AG08395 (cell line): ENCODE measurements at regions not wholly inside any gene's neighbourhood (a gene's known extent, or its start where the extent isn't known, plus 50 kb on each side); places are given as distances from the start of the nearest gene placed in this dataset.
A peak's percentile ranks its signal among the peaks of the same experiment; 100 is the strongest.

Experiments
- DNase-seq: peaks from one replicate; pipeline ENCODE4 v3.0.0; 2012; ENCODE audit warnings: mixed read lengths, low spot score

- no peak for DNase-seq
These were observed 398.4 kb downstream of the CTTN start for GRCh38 chr11:70796648-70797227.

- DNase-seq = no peak
These were observed 400.0 kb downstream of the CTTN start for GRCh38 chr11:70798296-70798695.

DNA sequence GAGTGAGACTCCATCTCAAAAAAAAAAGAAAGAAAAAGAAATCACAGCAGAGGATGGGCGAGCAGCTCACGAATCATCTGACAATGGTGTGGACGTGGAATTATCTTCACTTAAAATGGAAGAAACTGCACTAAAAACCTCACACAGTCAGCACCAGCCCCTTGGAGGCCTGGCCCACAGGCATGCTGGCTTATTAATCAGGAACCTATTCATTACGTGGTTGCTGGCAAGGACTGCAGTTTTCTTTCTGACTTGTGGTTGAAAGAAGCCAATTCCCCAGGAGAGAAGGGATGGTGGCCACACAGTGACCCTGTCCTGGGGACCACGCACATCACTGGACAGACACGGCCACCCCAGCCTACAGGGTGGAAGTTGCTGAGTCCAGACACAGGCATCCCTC is 401.1 kb downstream of the CTTN start:
- DNase-seq = peak; percentile 58

- DNase-seq = no peak
These were observed 403.9 kb downstream of the CTTN start for GRCh38 chr11:70802185-70802584.

- DNase-seq = no peak
These were observed 406.0 kb downstream of the CTTN start for GRCh38 chr11:70804139-70804837.

DNA sequence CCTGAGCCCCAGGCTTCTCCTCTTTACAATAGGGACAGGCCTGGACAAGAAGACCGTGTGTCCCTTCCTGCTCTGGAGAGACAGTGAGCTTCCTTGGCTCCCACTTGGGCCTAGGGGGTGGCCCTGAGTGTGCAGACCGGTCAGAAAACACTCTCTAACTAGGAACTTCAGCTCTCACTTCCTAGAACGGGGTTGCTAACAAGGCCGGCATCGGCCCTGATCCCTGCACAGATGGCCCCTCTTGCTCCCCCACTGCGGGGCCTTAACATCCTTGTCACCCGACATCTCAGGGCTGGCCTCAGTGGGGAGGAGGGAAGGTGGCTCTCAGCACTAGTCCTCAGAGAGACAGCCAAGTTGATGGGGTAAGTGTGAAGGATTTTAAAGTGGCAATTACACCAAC is 406.9 kb downstream of the CTTN start:
- no peak for DNase-seq

- DNase-seq = no peak
These were observed 407.6 kb downstream of the CTTN start for GRCh38 chr11:70805971-70806370.

- no peak for DNase-seq
These were observed 408.3 kb downstream of the CTTN start for GRCh38 chr11:70806461-70807194.

DNA sequence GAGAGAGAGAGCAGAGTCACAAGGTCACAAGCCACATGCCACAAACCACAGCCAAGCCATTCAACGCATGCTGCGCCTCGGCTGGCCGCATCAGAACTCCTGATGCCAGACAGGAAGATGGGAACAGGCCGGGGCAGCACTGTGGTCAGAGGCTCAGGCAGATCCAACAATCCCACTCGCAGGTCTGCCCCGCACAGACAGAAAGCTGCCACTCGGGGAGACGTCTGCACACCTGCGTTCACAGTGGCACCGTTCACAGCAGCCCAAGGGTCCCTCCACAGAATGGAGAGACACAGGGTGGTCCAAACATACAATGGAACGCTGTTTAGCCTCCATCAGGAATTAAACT is 408.8 kb downstream of the CTTN start:
- DNase-seq = no peak

GRCh38 chr11:70808686-70809375 is 410.5 kb downstream of the CTTN start:
- DNase-seq = no peak

GRCh38 chr11:70810133-70810532 is 411.8 kb downstream of the CTTN start:
- no peak for DNase-seq

- no peak for DNase-seq
These were observed 412.4 kb downstream of the CTTN start for GRCh38 chr11:70810681-70811080.

GRCh38 chr11:70811483-70811882 is 413.2 kb downstream of the CTTN start:
- no peak for DNase-seq

DNA sequence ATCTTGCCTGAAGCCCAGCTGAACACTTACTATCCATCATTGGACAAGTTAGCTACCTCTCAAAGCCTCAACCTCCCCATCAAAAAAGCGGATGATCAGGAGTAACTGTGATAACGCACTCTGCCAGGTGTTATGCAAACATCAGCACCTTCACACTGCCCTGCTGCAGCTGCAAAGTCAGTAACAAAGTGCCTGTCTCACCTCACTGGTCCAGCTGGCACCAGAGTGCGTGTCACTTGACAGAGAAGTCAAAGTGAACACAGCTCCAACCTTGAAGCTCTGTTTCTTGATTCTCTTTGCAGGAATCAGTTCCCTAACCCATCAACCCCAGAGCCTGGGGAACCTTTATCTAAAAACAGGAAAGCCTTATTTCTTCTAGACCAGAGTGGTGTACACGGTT is 413.6 kb downstream of the CTTN start:
- no peak for DNase-seq

DNA sequence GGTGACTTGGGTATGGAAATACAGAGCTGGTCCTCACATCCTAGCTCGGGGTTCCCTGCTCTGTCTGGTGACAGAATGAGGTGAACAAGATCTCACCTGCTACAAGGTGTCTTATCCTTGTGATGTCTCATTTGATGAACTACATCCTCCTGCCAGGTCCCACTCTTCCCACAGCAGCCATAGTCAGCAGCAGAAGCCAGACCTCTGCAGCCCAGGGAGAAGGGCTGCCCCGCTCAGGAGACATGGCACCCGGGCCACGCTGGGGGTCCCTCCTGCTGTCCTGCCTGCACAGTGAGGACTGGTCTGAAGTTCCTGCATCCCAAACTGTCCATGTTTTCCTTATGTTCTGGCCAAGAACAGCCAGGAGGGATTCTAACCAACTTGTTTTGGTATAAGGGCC is 414.1 kb downstream of the CTTN start:
- no peak for DNase-seq

DNA sequence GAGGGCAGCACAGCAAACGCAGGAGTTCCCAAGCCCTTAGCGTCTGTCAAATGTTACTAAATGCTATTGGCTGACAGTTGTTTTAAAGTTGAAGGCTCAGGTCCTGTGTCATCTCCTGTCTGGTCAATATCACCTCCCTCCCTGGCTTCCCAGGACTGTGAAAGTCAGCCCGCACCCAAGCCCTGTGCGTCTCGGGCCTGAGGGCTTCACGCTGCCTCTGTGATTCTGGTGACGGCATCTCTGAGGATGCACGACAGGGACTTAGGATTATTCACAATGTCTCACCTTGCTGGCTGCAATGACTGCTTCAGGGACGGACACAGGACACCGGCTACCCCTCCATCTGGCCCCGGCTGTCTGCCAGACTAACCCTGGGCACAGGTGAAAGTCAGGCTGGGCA is 415.3 kb downstream of the CTTN start:
- DNase-seq = no peak

DNA sequence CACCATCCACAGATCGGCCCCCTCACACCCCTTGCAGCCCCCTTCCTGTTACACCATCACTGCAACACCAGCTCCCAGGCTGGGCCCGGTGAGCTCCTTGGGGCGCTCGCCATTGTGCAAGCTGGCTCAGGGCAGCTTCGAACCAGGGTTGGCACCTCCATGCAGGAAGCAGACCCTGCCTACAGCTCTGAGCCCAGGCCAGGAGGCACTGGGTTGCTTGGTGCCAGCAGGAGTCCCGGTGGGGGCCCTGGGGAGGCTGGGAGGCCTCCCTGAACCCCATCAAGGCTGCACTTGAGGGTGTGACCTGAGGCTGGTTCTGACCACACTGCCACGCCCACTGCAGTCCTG is 417.1 kb downstream of the CTTN start:
- no peak for DNase-seq

- no peak for DNase-seq
These were observed 417.9 kb downstream of the CTTN start for GRCh38 chr11:70816156-70816678.

DNA sequence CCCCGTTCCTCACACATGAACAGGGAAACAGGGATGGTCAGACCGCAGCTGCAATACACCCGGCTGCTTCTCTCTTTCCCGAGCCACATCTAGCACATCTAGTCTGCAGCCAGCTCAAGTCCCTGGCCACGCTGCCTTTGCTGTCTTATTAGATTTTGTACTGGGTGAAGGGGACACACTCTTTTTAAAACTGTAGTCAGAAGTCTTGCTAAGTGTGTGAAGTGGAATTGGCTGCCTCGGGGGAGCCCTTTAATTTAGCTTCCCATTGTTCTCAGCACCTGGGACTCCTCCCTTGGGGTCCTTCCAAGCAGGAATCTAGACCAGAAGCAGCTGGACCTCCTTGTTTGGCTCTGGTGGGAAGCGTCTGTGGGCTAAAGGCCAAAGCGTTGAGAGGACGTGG is 420.0 kb downstream of the CTTN start:
- DNase-seq = no peak

DNA sequence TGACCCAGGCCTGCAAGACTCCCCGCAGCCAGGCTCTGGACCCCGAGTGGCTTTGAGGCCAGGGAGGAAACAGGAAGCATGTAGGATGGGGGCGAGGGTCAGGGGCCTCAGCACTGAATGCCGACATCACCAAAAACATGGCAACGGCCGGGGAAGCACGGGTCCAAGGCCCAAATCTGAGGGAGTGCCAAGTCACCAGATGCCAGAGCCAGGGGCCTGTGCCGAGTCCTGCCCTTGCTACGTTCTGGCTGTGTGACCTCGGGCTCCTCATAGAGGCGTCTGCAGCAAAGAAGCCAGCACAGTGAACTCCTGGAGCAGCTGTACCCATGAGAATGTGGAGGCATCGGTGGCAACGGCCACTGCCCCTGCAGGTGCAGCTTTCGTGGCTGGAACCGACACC is 420.7 kb downstream of the CTTN start:
- DNase-seq = no peak

- no peak for DNase-seq
These were observed 422.0 kb downstream of the CTTN start for GRCh38 chr11:70820311-70820710.

DNA sequence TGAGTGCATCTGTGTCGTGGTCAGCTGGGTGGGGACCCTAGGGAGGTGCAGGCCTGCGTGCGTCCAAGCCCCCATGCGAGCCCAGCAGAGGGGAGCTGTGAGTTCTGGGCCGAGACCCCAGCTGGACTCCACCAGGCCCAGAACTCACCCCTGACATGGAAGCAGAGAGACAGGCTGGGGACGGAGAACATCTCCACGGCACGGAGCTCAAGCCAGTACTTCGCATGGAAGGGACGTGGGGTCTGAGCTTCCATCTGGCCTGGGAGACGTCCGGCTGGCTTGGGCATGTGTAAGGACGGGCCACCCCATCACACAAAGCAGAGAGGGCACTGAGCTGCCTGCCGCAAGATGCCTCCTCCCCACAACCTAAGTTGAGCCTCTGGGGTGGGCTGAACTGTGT is 422.4 kb downstream of the CTTN start:
- no peak for DNase-seq

DNA sequence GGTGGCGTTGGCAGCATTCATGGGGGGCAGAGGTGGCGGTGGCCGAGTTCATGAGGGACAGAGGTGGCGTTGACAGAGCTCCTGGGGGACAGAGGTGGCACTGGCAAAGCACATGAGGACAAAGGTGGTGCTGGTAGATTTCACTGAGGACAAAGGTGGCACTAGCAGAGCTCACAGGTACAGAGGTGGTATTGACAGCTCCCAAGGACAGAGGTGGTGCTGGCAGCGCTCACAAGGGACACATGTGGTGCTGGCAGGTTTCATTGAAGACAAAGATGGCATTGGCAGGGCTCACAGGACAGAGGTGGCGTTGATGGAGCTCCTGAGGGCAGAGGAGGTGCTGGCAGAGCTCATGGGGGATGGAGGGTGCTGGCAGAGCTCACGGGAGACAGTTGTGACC is 425.4 kb downstream of the CTTN start:
- DNase-seq = no peak
